RWPE2 (cell line): ENCODE measurements at regions not wholly inside any gene's neighbourhood (a gene's known extent, or its start where the extent isn't known, plus 50 kb on each side); places are given as distances from the start of the nearest gene placed in this dataset.
"Not testable (repeated sequence)": the region's sequence is repeated elsewhere in the genome, so short reads cannot be mapped to it uniquely, and the experiment has no call there.

Experiments
- ATAC-seq: fragments of 200-7000 bp; cut with Tn5 transposase; 3 replicates; pipeline ENCODE4 v1.9.1; 2021; ENCODE audit warnings: low read depth
- DNase-seq: peaks from one replicate; pipeline ENCODE4 v3.0.0-alpha.2; 2020; ENCODE audit warnings: low spot score
- H3K27ac ChIP-seq: fragments of 450-650 bp; 2 replicates; pipeline ENCODE4 v1.5.1; 2017; ENCODE audit warnings: mild to moderate bottlenecking; ENCODE audit not compliant: poor library complexity, severe bottlenecking
- H3K27me3 ChIP-seq: fragments of 250-450 bp; sonication (Bioruptor Pico); 2 replicates; pipeline ENCODE4 v1.5.1; 2021; ENCODE audit warnings: mild to moderate bottlenecking, moderate library complexity; ENCODE audit not compliant: insufficient read depth, poor library complexity, severe bottlenecking
- H3K36me3 ChIP-seq: fragments of 250-450 bp; sonication (Bioruptor Pico); 2 replicates; pipeline ENCODE4 v1.5.1; 2020; ENCODE audit warnings: low read depth, mild to moderate bottlenecking, moderate library complexity
- H3K4me1 ChIP-seq: fragments of 250-450 bp; sonication (Bioruptor Pico); 2 replicates; pipeline ENCODE4 v1.5.1; 2021; ENCODE audit warnings: mild to moderate bottlenecking, moderate library complexity; ENCODE audit not compliant: insufficient read depth, poor library complexity, severe bottlenecking
- H3K4me3 ChIP-seq: fragments of 250-450 bp; sonication (Bioruptor Pico); 2 replicates; pipeline ENCODE4 v1.5.1; 2021; ENCODE audit warnings: mild to moderate bottlenecking, moderate library complexity; ENCODE audit not compliant: severe bottlenecking
- H3K9me3 ChIP-seq: fragments of 250-450 bp; sonication (Bioruptor Pico); 2 replicates; pipeline ENCODE4 v1.5.1; 2021; ENCODE audit warnings: mild to moderate bottlenecking, moderate library complexity; ENCODE audit not compliant: severe bottlenecking
- TF ChIP-seq, protein P1 (sequence below): fragments of 450-650 bp; IDR thresholded peaks from one replicate; pipeline ENCODE4 v1.5.1; 2017; ENCODE audit warnings: mild to moderate bottlenecking, moderate library complexity; ENCODE audit not compliant: poor library complexity, severe bottlenecking

DNA sequence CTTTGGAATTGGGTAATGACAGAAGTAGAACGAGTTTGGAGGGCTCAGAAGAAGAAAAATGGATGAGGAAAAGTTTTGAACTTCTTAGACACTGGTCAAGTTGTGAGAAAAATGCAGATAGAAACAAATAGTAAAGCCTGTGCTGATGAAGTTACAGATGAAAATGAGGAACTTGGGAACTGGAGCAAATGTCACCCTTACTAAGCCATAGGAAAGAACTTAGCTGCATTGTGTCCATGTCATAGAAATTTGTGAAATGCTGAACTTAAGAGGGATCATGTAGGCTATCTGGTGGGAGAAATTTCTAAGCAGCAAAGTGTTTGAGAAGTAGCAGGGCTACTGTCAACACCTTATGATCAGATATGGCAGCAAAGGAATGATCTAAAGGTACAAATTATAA lies 289.2 kb upstream of the PCDH9 start:
- Histone ChIP-seq H3K4me3 (no peak overlapping the region), H3K36me3 (no peaks in the 10 kb centered on the region), H3K4me1 (peaks cover 5% of the 10 kb centered on the region), H3K27me3 (no peaks in the 10 kb centered on the region), H3K27ac (no peak overlapping the region), H3K9me3 (no peaks in the 10 kb centered on the region)
- no peak for DNase-seq
- TF ChIP-seq, protein P1, sequence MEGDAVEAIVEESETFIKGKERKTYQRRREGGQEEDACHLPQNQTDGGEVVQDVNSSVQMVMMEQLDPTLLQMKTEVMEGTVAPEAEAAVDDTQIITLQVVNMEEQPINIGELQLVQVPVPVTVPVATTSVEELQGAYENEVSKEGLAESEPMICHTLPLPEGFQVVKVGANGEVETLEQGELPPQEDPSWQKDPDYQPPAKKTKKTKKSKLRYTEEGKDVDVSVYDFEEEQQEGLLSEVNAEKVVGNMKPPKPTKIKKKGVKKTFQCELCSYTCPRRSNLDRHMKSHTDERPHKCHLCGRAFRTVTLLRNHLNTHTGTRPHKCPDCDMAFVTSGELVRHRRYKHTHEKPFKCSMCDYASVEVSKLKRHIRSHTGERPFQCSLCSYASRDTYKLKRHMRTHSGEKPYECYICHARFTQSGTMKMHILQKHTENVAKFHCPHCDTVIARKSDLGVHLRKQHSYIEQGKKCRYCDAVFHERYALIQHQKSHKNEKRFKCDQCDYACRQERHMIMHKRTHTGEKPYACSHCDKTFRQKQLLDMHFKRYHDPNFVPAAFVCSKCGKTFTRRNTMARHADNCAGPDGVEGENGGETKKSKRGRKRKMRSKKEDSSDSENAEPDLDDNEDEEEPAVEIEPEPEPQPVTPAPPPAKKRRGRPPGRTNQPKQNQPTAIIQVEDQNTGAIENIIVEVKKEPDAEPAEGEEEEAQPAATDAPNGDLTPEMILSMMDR = no peak
- no peak for ATAC-seq

GRCh38 chr13:67518785-67519184 lies 288.6 kb upstream of the PCDH9 start:
- H3K4me3 ChIP-seq = no peak overlapping the region
- no peak overlapping the region for H3K27ac ChIP-seq
- no peaks in the 10 kb centered on the region for H3K27me3 ChIP-seq
- H3K9me3 ChIP-seq = no peaks in the 10 kb centered on the region
- no peak for ATAC-seq
- TF ChIP-seq, protein P1 = no peak
- H3K4me1 ChIP-seq = peaks cover 5% of the 10 kb centered on the region
- no peak for DNase-seq
- H3K36me3 ChIP-seq = no peaks in the 10 kb centered on the region

DNA sequence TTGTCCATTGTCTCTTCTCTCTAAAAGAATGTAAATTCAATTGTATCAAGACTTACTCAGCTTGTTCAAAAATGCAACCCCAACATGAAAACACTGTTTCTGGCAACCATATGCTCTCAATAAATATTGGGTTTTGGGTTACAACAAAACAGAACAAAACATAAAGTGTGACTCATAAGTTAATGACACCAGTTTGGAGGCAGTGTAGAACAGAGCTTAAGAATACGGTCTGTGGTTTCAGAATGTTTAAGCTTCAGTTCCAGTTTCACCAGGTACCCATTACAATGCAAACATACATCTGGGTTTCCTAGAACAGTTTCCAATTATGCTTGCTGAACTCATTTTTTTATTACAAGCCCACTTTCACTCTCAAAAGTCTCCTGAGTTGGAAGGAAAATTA lies 285.8 kb upstream of the PCDH9 start:
- ATAC-seq (peak; percentile 94), DNase-seq (no peak)
- Histone ChIP-seq H3K9me3 (no peaks in the 10 kb centered on the region), H3K27ac (no peak overlapping the region), H3K36me3 (no peaks in the 10 kb centered on the region), H3K4me1 (peaks cover 5% of the 10 kb centered on the region), H3K27me3 (no peaks in the 10 kb centered on the region), H3K4me3 (no peak overlapping the region)
- TF ChIP-seq, protein P1 = no peak

DNA sequence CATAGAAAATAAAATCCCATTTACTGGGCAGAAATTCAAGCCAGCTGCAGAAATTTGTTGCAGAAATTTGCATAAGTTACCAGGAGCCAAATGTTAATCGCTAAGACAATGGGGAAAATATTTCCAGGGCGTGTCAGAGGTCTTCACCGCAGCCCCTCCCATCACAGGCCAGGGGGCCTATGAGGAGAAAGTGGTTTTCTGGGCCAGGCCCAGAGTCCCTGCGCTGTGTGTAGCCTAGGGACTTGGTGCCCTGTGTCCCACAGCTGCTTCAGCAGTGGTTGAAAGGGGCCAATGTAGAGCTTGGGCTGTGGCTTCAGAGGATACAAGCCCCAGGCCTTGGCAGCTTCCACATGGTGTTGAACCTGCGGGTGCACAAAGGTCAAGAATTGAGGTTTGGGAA lies 278.9 kb upstream of the PCDH9 start:
- ATAC-seq = no peak
- H3K4me1 ChIP-seq = no peaks in the 10 kb centered on the region
- no peaks in the 10 kb centered on the region for H3K36me3 ChIP-seq
- TF ChIP-seq, protein P1 = no peak
- no peak for DNase-seq
- H3K9me3 ChIP-seq = no peaks in the 10 kb centered on the region
- H3K4me3 ChIP-seq = no peak overlapping the region
- no peaks in the 10 kb centered on the region for H3K27me3 ChIP-seq
- H3K27ac ChIP-seq = no peak overlapping the region

- not testable (repeated sequence) for DNase-seq, H3K4me1 ChIP-seq, H3K4me3 ChIP-seq, H3K27ac ChIP-seq, H3K9me3 ChIP-seq, H3K27me3 ChIP-seq, H3K36me3 ChIP-seq, ATAC-seq
These were observed 278.1 kb upstream of the PCDH9 start for GRCh38 chr13:67508275-67508674.
